ENCODE measurements at regions not wholly inside any gene's neighbourhood (a gene's known extent, or its start where the extent isn't known, plus 50 kb on each side); places are given as distances from the start of the nearest gene placed in this dataset.

- Histone ChIP-seq H3K27ac (no peak overlapping the region), H3K36me3 (no peaks in the 10 kb centered on the region), H3K4me3 (no peak overlapping the region), H3K27me3 (peaks cover 0 to 2% (median 0%) of the 10 kb centered on the region in 9 donors), H3K4me1 (no peaks in the 10 kb centered on the region), H3K9me3 (no peaks in the 10 kb centered on the region)
- TF ChIP-seq CTCF (IDR thresholded peaks at IDR 0.05) (no peak), POLR2A (IDR thresholded peaks at IDR 0.05) (no peak)
- peak in 2 of 5 donors; percentile 1 to 27 for DNase-seq
- no peak for ATAC-seq
- intact Hi-C loops (cut with DNase I), result no loop called here
- WGBS, 4 donors, result 87 to 92% (median 88%) methylated on average over 17 of the region's 17 CpGs
Observed at GRCh38 chr15:100783760-100784492, 95.7 kb upstream of the ALDH1A3 start.

GRCh38 chr15:100784493-100785180 is 95.0 kb upstream of the ALDH1A3 start:
- H3K4me1 ChIP-seq, result no peaks in the 10 kb centered on the region
- DNase-seq, result peak in 1 of 5 donors; percentile 0
- H3K4me3 ChIP-seq, result no peak overlapping the region
- no peak overlapping the region for H3K27ac ChIP-seq
- intact Hi-C loops (cut with DNase I), result no loop called here
- no peak for TF ChIP-seq CTCF (IDR thresholded peaks at IDR 0.05)
- no peak for TF ChIP-seq POLR2A (IDR thresholded peaks at IDR 0.05)
- no peak for ATAC-seq
- H3K9me3 ChIP-seq, result no peaks in the 10 kb centered on the region
- H3K36me3 ChIP-seq, result no peaks in the 10 kb centered on the region
- 81 to 85% (median 83%) methylated on average over 10 of the region's 10 CpGs for WGBS, 4 donors
- H3K27me3 ChIP-seq, result peaks cover 0 to 2% (median 0%) of the 10 kb centered on the region in 9 donors

GRCh38 chr15:100785181-100786138 is 94.2 kb upstream of the ALDH1A3 start:
- Histone ChIP-seq H3K27me3 (peaks cover 0 to 2% (median 0%) of the 10 kb centered on the region in 9 donors), H3K4me3 (no peak overlapping the region), H3K36me3 (no peaks in the 10 kb centered on the region), H3K4me1 (no peaks in the 10 kb centered on the region), H3K9me3 (no peaks in the 10 kb centered on the region), H3K27ac (no peak overlapping the region)
- DNase-seq, result peak in 2 of 5 donors; percentile 4 to 21
- 88 to 93% (median 91%) methylated on average over 8 to 10 of the region's 10 CpGs for WGBS, 4 donors
- ATAC-seq, result no peak
- TF ChIP-seq CTCF (IDR thresholded peaks at IDR 0.05), result no peak
- TF ChIP-seq POLR2A (IDR thresholded peaks at IDR 0.05), result no peak
- intact Hi-C loops (cut with DNase I), result no loop called here
